C4-2B (cell line): ENCODE measurements at regions not wholly inside any gene's neighbourhood (a gene's known extent, or its start where the extent isn't known, plus 50 kb on each side); places are given as distances from the start of the nearest gene placed in this dataset.

Source experiments
- CTCF ChIP-seq: fragments of 450-650 bp; conservative IDR thresholded peaks from 2 replicates; pipeline ENCODE4 v1.5.1; 2017; ENCODE audit warnings: mild to moderate bottlenecking
- ZFX ChIP-seq: fragments of 450-650 bp; IDR thresholded peaks from 2 replicates; pipeline ENCODE4 v1.6.1; 2017

GRCh38 chr2:80863147-80863714 is 558.7 kb upstream of the LRRTM1 start:
- no peak for TF ChIP-seq CTCF
- no peak for TF ChIP-seq ZFX
